Stimulated activated CD4-positive, alpha-beta T cell treated with anti-CD3 and anti-CD28 coated beads, Interleukin-4, amount 100 ng/mL, for 4 hours (primary cell): ENCODE measurements at regions not wholly inside any gene's neighbourhood (a gene's known extent, or its start where the extent isn't known, plus 50 kb on each side); places are given as distances from the start of the nearest gene placed in this dataset.
A peak's percentile ranks its signal among the peaks of the same experiment; 100 is the strongest.

Source experiments
- DNase-seq, 2 experiments: peaks; one replicate each; pipeline ENCODE4 v3.0.0-alpha.2; 2020

DNA sequence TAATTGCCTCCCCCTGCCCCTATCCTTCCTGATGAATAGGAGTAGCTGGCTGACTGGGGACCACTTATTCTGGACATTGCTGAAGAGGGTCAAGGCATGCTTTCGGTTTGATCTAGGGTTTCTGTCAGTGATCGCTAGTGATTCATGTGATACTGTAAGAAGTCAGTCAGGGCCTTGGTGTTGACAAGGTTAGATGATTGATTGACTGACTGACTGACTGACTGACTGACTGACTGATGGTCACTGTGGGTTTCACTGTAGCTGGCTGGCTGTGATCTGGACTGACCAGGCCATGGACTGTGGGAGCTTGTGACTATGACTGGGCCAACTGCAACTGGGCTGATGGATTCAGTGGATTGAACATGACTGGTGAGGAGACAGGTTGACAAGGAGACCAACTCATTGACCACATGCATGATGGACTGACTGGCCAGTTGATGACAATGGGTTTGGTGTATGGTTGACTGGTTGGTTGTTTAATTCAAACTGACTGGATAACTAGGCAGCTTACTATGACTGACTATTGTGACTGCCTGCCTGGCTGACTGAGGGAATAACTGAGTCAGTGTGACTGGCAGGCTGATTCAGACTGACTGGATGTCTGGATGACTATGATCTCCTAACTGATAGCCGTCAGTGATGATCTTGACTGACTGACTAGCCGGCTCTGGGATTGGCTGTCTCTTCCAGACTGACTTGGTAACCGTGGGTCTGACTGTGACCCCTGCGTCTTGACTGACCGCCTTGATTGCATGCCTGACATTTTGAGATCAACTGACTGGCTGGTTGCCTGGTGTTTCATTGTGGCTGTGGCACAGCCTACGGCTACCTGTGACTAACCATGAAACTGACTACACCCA, 509.9 kb downstream of the SHQ1 start:
- peak; percentile 42 to 80 for DNase-seq

DNA sequence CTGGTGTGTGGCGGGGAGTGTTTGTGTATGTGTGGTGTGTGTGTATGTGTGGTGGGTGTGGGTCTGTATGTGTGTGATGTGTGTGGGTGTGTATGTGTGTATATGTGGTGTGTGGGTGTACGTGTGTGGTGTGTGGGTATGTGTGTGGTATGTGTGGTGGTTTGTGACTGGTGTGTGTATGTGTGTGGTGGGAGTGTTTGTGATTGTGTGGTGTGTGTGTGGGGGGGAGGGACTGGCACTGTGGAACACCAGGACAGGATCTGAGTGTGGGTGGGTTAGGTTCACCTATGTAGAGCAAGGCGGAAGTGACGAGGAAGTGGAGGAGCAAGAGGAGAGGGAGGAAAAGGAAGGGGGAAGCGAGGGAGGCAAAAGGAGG, 510.8 kb downstream of the SHQ1 start:
- no peak for DNase-seq

GRCh38 chr3:72336821-72337479, 511.3 kb downstream of the SHQ1 start:
- DNase-seq = no peak

- no peak for DNase-seq
Observed at GRCh38 chr3:72336114-72336651, 512.1 kb downstream of the SHQ1 start.

- no peak for DNase-seq
Observed at GRCh38 chr3:72335458-72336095, 512.7 kb downstream of the SHQ1 start.

GRCh38 chr3:72334681-72335457, 513.4 kb downstream of the SHQ1 start:
- DNase-seq = no peak

DNA sequence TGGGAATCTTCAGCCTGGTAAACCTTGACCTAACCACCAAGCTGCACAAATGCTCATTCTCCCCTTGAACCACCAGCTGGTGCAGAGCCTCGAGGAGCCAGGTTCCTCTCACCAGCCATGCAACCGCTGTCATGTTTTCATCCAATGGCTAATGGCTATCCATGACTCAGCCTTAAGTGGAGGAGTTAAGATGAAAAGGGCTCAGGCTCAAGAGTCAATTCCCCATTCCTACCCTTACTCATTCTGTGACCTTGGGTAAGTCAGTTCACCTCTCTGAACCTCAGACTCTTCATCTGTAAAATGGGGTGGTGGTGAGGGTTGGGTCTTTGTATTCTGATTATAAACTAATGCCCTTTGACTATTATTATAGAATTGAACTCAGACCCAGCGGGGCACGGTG, 515.6 kb downstream of the SHQ1 start:
- DNase-seq = no peak

DNA sequence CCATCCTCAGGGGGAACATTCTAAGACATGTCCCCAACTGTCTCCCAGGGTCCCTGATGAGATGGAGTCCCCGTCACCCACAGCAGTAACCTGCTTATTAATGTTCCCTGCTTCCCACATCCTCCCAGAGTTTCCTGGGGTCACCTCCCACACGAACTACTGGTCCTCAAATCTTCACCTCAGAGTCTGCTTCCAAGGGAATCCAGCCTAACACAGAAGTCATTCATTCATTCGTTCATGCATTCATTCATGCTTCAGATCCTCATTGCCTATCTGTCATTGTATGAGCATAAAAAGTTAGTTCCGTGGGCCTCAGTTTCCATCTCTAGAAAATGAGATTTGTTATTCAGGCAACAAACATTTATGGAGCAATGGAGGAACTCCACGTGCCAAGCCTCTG, 516.2 kb downstream of the SHQ1 start:
- no peak for DNase-seq

- DNase-seq = no peak
Observed at GRCh38 chr3:72331076-72331475, 517.2 kb downstream of the SHQ1 start.

GRCh38 chr3:72329354-72329753, 518.9 kb downstream of the SHQ1 start:
- DNase-seq = no peak

- DNase-seq = no peak
Observed at GRCh38 chr3:72328755-72329277, 519.4 kb downstream of the SHQ1 start.

GRCh38 chr3:72327008-72327407, 521.2 kb downstream of the SHQ1 start:
- DNase-seq = no peak

DNA sequence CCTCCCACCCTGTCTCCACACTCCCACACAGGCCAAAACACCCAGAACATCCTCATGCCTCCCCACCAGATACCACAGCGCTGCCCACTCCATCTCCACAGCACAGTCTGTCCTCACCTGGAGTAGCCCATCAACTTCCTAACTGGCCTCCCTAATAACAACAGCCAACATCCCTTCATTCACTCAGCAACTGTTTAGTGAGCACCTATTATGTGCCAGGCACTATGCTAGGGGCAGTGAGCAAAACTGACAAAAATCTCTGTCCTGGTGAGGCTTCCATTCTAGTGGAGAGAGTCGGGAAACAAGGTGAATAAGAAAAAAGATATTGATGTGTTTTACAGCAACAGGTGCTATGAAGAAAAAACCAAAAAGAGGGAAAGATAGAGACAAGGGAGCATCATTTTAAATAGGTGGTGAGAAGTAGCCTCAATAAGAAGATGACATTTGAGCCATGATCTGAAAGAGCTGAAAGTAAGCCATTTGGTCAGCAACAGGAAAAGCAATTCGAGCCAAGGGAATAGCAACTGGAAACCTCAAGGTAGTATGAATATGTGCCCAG, 523.9 kb downstream of the SHQ1 start:
- no peak for DNase-seq

GRCh38 chr3:72323773-72324172, 524.5 kb downstream of the SHQ1 start:
- no peak for DNase-seq

DNA sequence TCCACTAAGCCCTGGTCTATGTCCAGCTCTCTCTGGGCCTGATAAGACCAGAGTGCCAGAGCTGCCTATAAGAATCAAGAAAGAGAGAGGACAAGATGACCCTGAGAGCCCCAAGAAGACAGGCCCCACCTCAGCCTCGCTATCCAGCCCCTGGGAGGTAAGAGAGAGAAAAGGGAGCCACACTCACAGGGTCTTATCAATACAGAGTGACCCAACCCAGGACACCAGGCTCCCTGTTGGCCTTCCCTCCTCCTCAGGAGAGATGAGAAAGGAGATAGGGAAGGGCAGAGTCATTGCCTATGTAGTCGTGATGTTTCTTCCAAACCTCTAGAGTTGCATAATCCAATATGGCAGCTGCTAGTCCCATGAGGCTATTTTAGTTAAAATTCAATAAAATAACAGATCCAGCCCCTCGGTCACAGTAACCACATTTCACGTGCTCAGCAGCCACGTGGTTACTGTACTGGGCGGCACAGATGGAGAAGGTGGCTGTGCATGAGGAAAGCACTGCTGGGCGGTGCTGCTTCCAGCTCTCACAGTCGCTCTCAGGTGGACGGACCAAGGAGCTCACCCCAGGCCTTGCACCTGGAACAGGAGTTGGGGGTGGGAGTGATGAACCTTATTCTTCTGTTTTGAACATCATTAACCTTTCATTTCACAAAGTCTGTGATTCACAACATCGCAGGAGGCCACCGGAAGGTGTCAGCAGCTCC, 525.8 kb downstream of the SHQ1 start:
- DNase-seq = no peak

DNA sequence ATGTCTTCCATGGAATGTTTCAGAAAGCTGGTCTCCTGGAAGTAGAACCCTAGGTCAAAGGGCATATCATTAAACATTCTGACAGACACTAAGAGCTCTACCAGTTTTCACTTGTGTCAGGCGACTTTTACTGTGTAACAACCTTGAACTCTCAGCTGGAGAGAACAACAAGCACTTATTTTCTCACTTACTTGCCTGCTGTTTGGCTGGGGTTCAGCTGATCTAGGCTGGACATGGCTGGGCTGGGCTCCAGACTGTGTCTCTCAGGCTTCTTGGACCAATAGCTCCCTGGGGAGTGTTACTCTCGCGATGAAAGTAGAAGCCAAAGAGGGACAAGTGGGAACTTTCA, 527.3 kb downstream of the SHQ1 start:
- no peak for DNase-seq

GRCh38 chr3:72320095-72320954, 527.9 kb downstream of the SHQ1 start:
- no peak for DNase-seq

- no peak for DNase-seq
Observed at GRCh38 chr3:72319194-72320094, 528.8 kb downstream of the SHQ1 start.

GRCh38 chr3:72318504-72319193, 529.6 kb downstream of the SHQ1 start:
- no peak for DNase-seq
